GM21526 (cell line): ENCODE measurements at regions not wholly inside any gene's neighbourhood (a gene's known extent, or its start where the extent isn't known, plus 50 kb on each side); places are given as distances from the start of the nearest gene placed in this dataset.

ENCODE experiments used
- ATAC-seq: cut with Tn5 transposase; IDR thresholded peaks from one replicate; pipeline ENCODE4 v1.9.1; 2021; ENCODE audit warnings: moderate library complexity; ENCODE audit not compliant: unreplicated experiment, low FRiP score

DNA sequence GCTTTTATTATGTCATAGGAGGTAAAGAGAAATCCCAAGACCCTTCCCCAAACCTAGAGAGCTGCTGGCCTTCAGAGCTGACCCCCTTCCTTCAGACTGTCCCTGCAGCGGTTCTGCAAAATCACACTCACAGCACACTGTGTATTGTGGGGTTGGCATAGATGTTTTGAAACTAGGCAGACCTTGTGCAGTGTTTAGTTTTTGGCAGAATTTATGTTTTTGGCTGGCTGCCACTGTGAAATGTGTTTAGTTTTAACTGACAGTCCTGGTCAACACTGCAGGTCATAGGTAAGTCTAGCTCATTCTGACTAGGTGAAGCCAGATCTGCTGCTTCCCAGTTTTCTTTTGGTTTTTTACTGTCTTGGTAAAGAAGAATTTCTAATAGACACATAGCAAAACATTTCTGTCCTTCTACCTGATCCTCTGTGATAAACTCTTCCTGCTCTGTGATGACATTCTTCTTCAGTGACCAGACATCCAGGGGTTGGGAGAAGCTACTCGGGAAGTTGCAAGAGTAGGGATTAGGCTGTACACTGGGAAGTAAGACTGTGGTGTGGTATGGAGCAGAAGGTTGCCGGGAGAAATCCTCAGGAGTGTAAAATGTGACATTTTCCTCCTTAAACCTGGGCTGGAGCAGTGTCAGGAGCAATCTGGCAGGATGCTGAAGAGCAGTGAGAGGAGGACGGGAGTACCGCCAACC, 209.6 kb upstream of the MCTP2 start:
- ATAC-seq = no peak

DNA sequence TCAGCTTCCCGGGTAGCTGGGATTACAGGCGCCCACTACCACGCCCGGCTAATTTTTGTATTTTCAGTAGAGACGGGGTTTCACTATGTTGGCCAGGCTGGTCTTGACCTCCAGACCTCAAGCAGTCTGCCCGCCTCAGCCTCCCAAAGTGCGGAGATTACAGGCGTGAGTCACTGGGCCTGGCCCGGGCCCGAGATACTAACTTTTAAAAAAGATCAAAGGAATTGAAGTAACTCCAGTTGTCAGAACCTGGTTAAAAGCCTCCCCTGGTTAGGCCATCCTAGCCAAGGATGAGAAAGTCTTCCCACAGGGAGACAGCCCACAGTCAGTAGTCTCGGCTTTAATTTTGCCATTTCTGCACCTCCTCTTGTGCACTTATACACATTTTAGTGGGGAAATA, 212.3 kb upstream of the MCTP2 start:
- no peak for ATAC-seq

DNA sequence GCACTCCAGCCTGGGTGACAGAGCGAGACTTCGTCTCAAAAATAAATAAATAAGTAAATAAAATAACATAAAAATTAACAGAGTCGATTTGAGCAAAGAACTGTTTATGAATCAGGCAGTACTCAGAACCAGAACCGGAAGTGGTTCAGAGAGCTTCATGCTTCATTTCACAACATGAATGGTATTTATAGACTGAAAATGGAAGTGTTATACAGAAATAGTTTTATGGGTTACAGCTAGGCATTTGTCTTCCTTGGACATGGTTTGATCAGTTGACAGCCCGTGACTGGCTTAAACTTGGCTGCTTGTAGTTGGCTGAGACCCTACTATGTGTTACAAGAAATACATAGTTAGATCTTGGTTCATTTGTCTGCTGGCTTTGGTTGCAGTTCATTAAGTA, 216.0 kb upstream of the MCTP2 start:
- ATAC-seq = no peak

DNA sequence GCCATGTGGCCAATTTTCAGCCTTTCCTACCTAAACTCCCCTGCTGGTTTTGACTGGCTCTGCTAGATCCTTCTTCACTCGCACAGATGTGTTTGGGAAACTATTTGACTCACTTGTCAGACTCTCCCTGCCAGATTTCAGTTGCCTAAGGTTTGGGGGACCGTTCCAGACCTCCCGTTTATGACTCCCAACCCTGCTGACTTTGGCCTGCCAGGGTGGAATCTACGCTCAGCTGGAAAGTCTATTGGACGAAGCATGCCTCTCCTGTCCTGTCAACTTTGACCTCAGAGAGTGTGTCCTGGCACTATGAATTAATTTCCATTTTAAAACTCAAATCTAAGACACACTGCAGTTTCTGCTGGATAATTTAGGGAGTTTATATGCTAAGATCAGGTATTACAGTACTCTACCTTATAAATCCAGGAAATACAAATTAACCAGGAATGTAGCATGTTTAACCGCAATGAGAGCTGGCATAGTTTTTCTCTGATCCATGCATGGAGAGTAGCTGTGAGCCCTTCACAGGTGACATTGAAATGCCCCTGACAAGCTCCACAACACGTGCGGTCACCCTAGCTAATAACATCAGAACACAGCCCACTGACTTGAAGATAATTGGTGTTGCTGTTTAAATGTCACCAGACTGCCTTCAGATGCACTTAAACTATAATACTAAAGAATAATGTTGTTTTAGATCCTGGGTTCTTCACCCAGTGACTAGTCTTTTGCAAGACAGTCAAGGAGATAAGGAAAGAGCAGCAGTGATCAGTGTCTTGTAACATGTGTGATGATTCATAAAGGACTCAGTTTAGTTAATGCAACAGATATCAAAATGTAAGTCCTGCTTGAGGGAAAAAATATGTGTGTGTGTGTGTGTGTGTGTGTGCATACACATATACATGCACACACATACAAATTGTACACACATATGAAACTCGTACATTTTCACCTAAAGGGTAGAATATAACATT, 223.0 kb upstream of the MCTP2 start:
- no peak for ATAC-seq

DNA sequence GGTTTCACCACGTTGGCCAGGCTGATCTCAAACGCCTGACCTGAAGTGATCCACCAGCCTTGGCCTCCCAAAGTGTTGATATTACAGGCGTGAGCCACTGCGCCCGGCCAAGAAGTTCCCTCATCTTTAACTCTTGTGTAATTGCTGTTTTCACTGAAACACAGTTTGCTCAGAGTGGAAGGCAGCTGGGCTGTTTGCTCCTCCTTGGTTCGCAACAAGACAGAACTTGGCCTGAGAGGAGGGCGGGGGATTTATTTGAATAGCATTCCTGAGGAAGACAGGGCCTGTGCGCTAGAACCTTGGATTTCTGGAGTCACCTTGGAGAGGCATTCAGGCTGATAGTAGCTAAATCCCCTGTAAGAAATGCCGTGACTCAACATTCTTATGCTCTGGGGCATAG, 226.7 kb upstream of the MCTP2 start:
- ATAC-seq = no peak

DNA sequence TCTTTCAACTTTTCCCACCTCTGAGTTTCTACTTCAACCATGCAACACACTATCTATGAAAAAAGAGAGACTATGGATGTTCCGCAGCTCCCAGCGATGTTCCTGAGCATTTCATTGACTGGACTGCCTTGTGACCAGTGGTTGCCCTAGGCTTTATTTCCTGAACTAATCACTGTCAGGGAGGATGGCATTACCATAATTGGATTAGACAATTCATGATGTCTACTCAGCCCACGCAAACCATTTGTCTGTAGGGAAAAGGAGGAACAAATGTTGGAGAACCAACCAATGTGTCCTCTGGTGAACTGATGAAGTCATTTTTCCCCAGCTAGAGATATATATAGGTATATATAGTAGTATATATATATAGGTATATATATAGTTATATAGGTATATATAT, 229.3 kb upstream of the MCTP2 start:
- no peak for ATAC-seq

DNA sequence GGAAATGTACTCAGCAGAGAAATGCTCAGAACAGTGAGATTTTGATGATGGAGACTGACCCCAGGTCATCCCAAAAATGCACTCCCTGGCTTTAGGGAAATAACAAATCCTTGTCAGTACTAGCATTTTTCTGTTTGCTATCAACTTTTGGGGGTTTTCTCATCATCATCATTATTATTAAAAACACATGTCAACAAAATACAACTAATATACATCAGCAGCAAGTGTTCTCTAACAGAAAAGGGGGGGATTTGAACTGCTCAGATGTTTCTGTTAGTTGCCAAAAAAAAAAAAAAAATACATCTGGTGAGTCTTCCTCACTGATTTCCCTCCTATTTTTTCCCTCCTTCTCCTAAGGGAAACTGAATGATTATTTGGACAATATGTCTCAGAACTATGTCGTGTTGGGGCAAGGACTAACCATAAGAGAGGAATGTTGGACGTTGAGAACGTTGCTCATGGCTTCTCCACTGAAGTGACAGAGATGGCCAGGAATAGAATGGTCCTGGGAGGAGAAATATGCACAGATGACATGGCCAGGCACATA, 230.0 kb upstream of the MCTP2 start:
- no peak for ATAC-seq

DNA sequence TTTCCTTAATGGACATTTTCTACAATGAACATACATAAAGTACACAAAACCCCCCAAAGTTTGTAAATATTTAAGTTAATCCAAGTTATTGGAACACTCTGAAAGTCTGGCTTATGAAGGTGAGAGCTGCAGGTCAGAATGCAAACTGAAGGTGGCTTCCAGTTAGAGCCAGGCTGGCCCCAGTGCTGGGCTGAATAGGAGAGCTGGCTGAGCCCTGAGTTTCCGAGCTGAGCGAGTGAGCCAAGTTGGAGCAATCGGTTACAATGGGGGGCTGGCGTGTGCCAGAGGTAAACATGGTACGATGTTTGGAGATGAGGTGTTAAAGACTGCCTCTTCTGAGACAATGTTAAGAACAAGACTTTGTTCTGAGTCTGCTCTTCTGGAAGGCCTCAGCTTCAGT, 230.8 kb upstream of the MCTP2 start:
- no peak for ATAC-seq

DNA sequence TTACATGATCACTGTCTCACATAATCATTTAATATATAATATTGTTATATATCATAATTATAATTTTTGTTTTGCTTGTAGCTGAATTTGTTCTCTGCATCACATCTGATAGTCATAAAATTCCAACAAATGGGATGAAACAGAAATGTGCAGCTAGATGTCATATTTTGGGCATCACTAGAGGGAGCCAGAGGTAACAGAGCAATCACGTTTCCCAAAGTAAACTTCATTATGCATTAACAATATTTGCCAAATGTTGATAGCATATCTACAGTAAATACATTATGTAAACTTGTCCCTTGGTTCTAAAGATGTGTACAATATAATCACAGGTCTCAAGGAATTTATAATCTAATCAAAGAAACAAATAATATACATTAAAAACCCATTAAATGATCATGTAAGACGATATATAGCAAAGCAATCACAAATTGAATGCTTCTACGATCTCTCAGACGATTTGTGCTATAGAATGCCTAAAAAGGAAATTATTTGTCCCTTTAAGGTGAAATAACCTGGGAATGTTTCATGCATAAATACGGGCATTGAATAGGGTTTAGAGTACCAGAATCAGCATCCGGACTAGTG, 234.2 kb upstream of the MCTP2 start:
- ATAC-seq = peak; percentile 66

DNA sequence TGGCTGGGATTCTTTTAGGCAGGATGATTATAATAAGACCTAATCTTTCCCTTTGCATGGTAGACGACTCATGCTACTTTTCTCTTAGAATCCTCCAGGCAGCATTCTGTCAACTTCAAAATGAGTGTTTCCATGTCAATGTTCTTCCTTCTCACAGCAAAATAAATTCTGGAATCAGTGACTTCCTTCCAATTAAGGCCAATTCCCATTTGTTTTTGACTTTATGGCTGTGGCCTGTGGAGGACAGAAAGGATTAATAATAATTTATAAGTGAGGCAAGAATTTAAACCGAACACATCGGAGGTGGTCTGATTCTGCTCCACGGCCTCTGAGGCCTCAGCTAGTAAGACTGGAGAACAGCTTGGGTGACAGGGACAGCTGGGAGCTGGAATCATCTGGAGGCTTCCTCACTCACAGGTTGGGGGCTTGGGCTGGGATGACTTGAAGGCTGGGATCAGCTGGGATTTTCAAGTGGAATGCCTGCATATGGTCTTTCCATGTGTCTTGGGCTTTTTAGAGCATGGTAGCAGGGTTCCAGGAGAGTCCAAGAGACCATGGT, 241.8 kb upstream of the MCTP2 start:
- ATAC-seq = no peak

DNA sequence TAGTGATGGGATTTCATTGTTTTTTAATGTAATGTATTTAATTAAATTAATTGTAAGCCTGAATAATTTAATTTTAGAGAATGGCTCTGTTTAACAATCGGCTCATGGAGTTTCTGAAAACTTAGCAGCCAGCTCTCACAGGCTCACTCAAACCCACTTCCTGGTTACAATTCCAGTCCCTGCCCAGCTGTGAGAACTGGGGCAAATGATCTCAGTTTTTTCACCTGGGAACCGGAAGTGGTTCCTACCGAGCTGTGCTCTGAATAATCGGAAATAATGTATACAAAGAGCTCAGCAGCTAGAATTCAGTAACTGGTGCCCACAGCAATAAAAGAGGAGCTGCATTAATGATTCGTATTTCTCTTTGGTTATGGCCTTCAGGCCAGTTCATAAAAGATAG, 244.3 kb upstream of the MCTP2 start:
- ATAC-seq = no peak

DNA sequence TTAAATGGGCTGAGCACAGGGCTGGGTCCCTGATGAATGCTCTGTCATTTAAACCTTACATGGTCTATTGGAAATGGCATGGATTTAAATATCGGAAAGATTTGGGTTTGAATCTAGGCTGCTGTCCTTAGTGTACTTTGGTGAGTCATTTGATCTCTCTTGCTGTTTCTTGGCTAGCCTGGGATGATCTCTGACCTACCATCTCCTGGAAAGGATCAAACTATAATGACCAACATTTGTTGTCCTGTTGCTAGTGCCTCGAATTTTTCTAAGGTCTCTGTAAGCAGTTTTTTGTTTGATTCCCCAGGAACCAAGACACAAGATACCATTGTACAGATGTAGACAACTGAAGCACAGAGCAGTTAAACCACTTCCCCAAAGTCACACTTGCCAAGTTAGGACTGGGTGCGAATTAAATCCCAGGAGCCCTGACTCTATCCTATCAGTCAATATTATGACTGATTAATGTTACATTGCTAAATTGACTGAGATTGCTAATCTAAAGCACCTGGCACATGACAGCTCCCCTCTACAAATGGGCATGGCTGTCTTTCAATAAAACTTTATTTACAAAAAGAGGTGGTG, 244.9 kb upstream of the MCTP2 start:
- no peak for ATAC-seq

DNA sequence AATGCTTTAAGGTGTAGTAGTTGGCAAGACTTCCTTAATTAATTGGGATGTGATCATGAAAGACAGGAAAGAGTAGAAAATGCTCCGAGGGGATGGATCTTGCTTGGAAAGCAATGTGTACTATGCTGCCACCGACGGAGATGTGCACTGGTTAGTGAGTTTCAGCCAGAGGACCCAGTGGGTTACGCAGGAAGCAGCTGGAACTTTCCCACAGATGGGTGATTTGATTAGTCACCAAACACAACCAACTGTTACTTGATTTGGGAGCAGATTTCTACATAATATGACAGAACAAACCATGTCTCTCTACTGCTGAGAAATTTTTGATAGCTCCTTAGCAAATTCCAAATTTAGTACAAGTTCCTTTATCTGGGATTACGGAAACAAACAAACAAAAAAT, 245.4 kb upstream of the MCTP2 start:
- no peak for ATAC-seq

DNA sequence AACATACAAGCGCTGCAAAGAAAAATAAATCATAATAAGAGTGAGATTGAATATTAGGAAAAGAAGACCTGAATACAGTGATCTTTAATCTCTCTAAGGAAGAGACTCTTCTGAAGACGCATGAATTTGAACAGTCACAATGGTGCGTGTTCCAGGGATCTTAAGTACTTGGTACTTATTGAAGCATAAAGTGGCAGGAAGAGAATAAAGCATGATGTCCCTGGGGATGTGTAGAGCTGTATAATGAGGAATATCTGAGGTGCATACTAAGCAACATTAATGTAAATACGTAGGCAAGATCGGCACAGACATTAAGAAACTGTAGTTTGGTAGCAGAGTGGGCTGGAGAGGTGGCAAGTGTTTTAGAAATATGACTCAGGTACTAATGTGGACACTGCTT, 246.2 kb upstream of the MCTP2 start:
- no peak for ATAC-seq

DNA sequence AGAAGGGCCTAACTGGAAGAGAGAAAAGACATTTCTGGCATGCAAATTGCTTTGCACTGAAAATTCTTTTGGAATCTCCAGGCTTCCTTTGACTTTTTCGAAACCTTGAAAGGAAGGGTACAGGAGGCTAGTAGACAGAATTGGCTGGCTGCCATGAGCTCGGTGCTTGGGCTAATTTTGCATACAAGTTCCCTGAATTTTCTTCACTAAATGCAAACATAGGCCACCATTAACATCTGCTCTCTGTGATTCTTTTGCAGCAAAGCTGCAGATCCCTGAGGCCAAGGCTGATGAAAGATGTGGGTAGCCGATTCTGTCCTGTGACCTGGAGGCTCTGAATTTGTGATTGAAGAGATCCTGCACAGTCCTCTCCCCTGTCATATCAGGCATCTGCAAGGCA, 247.8 kb upstream of the MCTP2 start:
- no peak for ATAC-seq

DNA sequence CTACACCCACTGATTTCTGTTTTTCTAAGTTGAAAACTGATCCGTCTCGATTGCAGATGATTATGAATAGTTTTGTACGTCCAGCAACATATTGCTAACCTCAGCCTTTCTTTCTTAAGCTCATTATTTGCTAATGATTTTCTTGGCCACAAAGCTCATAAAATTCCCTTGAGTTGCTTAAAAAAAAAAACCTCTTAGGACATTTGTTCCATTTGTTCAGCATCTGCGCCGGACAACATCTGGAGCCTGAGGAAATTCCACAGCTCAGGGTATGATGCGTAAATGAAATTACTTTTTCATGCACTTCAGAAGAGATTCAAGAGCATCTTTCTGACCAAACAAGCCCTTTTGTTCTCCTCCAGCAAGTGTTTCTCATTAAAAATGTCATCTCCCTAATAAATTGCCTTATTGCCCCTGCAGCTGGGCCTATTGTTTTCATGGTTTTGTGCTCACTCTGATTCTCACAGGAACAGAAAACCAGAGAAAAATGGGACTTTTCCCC, 249.1 kb upstream of the MCTP2 start:
- ATAC-seq = no peak

DNA sequence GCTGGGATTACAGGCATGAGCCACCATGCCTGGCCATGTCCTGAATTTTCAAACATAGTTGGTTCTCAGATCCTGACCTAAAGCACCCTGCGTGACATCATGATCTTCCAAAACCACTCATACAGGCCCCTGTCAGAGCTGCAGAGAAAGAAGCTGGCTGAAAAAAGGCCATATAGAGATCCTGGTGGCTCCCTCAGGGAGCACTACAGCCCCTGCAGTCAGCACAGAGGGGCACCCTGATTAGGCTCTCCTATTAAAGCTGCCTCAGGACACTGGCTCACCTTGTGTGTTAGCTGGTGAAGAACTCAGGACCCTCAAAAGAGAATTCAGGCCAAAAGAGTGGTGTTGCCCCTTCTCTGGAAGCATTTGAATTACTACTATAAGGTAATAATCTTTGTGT, 249.7 kb upstream of the MCTP2 start:
- ATAC-seq = no peak

DNA sequence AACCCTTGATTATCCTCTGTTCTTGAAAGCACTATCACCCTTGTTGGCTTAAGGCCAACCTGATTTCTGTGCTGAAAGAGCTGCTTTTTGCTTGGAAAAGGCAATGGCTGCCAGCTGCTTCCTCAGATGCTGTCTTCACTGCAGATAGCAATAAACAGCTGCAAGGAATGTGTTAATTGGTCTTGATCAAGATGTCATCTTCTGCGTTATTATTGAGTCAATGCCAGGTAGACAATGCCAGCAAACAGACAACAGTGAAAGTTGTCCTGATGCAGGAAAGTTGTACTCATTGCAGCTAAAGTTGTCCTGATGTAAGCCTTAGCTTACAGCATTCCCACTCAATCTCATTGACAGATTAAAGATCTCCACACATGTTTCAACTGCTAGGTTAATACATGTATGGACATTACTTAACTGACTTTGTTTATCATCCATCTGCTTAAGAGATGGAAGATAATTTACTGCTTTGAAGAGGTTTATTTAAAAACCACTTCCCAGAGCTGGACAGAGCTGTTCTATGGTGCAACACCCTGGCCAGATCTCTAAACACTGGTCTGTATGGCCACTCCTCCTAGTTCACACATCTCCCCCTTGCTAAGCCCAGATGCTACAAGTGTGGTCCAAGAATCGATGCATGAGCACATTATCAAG, 251.0 kb upstream of the MCTP2 start:
- ATAC-seq = no peak

DNA sequence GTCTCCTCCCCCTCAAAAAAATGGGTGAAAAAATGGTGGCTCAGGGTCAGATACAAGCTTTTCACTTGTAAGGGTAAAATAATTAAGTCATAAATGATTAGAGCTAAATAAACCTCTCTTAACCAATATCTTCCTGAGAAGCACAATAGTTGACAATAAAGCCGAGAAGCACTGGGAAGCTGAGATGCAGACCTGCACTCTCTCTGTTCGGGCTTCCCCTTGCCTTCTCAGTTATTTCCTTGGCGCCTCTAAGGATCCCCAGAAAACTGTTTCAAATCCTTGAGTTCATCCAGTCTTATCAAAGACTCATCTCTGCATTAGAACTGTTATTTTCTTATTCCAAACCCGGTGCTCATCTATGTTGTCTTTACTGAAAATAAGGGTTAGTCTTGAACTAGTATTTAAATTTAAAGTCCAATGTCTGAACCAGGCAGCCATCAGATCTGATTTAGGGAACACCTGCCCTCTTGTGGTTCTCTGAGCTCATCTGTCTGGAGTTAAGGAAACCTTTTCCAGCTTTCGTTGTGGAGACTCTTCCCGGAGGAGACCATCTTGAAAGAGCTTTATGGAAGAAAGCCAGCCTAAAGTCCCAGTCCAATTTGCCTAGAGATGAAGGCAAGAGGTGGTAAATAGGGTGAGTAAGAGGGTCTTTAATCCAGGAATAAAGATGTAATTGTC, 256.4 kb upstream of the MCTP2 start:
- ATAC-seq = no peak
